Fibroblast of lung (primary cell): ENCODE measurements at regions not wholly inside any gene's neighbourhood (a gene's known extent, or its start where the extent isn't known, plus 50 kb on each side); places are given as distances from the start of the nearest gene placed in this dataset.

Experiments used
- DNase-seq, 2 donors: peaks; one replicate each; pipeline versions ENCODE4 v3.0.0 to v3.0.0-alpha.2; 2010; ENCODE audit warnings: low read depth in 2 of 2
- H2AFZ ChIP-seq: 2 replicates; pipeline ENCODE4 v1.5.1; 2012; ENCODE audit warnings: low read length, control low read depth, inconsistent platforms
- H3K27ac ChIP-seq: 2 replicates; pipeline ENCODE4 v1.5.1; 2011; ENCODE audit warnings: low read length, control low read depth; ENCODE audit not compliant: insufficient read depth
- H3K27me3 ChIP-seq: 2 replicates; pipeline ENCODE4 v1.5.1; 2011; ENCODE audit warnings: mild to moderate bottlenecking, low read length; ENCODE audit not compliant: control insufficient read depth, insufficient read depth
- H3K36me3 ChIP-seq: 2 replicates; pipeline ENCODE4 v1.5.1; 2011; ENCODE audit warnings: low read length; ENCODE audit not compliant: control insufficient read depth, insufficient read depth
- H3K4me1 ChIP-seq: 2 replicates; pipeline ENCODE4 v1.5.1; 2011; ENCODE audit warnings: low read length; ENCODE audit not compliant: control insufficient read depth, insufficient read depth; ENCODE audit errors: extremely low read depth
- H3K4me2 ChIP-seq: 2 replicates; pipeline ENCODE4 v1.5.1; 2011; ENCODE audit warnings: low read length, control low read depth; ENCODE audit not compliant: insufficient read depth; ENCODE audit errors: extremely low read depth
- H3K4me3 ChIP-seq, 4 experiments: fragments of 200-600 bp in 1 of 4; sonication (generic) in 1 of 4; replicated peaks in 1 of 4; 2 replicates each; pipeline ENCODE4 v1.5.1; 2011 to 2016; ENCODE audit warnings: low read length in 4 of 4, low read depth in 3 of 4, mild to moderate bottlenecking in 3 of 4, control low read depth in 2 of 4, inconsistent platforms in 1 of 4, mixed read lengths in 1 of 4; ENCODE audit not compliant: insufficient read depth in 1 of 4; ENCODE audit errors: control extremely low read depth in 1 of 4
- H3K79me2 ChIP-seq: 2 replicates; pipeline ENCODE4 v1.5.1; 2012; ENCODE audit warnings: mild to moderate bottlenecking, low read length, inconsistent platforms; ENCODE audit not compliant: control insufficient read depth, insufficient read depth
- H3K9ac ChIP-seq: 2 replicates; pipeline ENCODE4 v1.5.1; 2011; ENCODE audit warnings: mild to moderate bottlenecking, low read length, control low read depth; ENCODE audit not compliant: insufficient read depth
- H3K9me3 ChIP-seq: 2 replicates; pipeline ENCODE4 v1.5.1; 2012; ENCODE audit warnings: low read depth, low read length; ENCODE audit not compliant: control insufficient read depth, insufficient read depth
- H4K20me1 ChIP-seq: 2 replicates; pipeline ENCODE4 v1.5.1; 2011; ENCODE audit warnings: low read length; ENCODE audit not compliant: control insufficient read depth, insufficient read depth; ENCODE audit errors: extremely low read depth
- EZH2 ChIP-seq: IDR thresholded peaks from 2 replicates; pipeline ENCODE4 v1.5.1; 2012; ENCODE audit warnings: low read length, control low read depth, mild to moderate bottlenecking; ENCODE audit errors: missing control alignments
- TF ChIP-seq, protein P1 (sequence below), 2 donors: IDR thresholded peaks in 1 of 2; conservative IDR thresholded peaks in 1 of 2; 1 replicate in 1 of 2; 2 replicates in 1 of 2; pipeline ENCODE4 v1.5.1; 2011 to 2012; ENCODE audit warnings: low read length in 2 of 2, control low read depth in 1 of 2, inconsistent platforms in 1 of 2, low read depth in 1 of 2, mild to moderate bottlenecking in 1 of 2

- Histone ChIP-seq H3K4me1 (no peaks in the 10 kb centered on the region), H4K20me1 (no peaks in the 10 kb centered on the region), H3K27me3 (no peaks in the 10 kb centered on the region), H3K9ac (no peak overlapping the region), H3K36me3 (no peaks in the 10 kb centered on the region), H3K4me3 (no peak overlapping the region), H3K4me2 (no peak overlapping the region), H3K9me3 (no peaks in the 10 kb centered on the region), H2AFZ (no peak overlapping the region), H3K79me2 (no peaks in the 10 kb centered on the region), H3K27ac (no peak overlapping the region)
- TF ChIP-seq, protein P1, sequence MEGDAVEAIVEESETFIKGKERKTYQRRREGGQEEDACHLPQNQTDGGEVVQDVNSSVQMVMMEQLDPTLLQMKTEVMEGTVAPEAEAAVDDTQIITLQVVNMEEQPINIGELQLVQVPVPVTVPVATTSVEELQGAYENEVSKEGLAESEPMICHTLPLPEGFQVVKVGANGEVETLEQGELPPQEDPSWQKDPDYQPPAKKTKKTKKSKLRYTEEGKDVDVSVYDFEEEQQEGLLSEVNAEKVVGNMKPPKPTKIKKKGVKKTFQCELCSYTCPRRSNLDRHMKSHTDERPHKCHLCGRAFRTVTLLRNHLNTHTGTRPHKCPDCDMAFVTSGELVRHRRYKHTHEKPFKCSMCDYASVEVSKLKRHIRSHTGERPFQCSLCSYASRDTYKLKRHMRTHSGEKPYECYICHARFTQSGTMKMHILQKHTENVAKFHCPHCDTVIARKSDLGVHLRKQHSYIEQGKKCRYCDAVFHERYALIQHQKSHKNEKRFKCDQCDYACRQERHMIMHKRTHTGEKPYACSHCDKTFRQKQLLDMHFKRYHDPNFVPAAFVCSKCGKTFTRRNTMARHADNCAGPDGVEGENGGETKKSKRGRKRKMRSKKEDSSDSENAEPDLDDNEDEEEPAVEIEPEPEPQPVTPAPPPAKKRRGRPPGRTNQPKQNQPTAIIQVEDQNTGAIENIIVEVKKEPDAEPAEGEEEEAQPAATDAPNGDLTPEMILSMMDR (conservative IDR thresholded peaks at IDR 0.05 in 1 of 2, IDR thresholded peaks at IDR 0.05 in 1 of 2; ENCODE audit: low read depth in 1 of 2, low read length in 2 of 2), result no peak
- TF ChIP-seq EZH2, result no peak
- DNase-seq, result no peak
These were observed 168.6 kb upstream of the CSF3R start for GRCh38 chr1:36651176-36651910.

- DNase-seq, result peak; percentile 17 to 25
- H3K4me3 ChIP-seq, result no peak overlapping the region
- no peaks in the 10 kb centered on the region for H3K79me2 ChIP-seq
- no peak overlapping the region for H3K27ac ChIP-seq
- no peaks in the 10 kb centered on the region for H3K27me3 ChIP-seq
- H3K9me3 ChIP-seq, result no peaks in the 10 kb centered on the region
- H3K4me2 ChIP-seq, result no peak overlapping the region
- no peak for TF ChIP-seq EZH2
- TF ChIP-seq, protein P1 (conservative IDR thresholded peaks at IDR 0.05 in 1 of 2, IDR thresholded peaks at IDR 0.05 in 1 of 2; ENCODE audit: low read depth in 1 of 2, low read length in 2 of 2), result peak; percentile 86 to 94
- no peak overlapping the region for H2AFZ ChIP-seq
- H3K9ac ChIP-seq, result no peak overlapping the region
- H3K4me1 ChIP-seq, result no peaks in the 10 kb centered on the region
- no peaks in the 10 kb centered on the region for H3K36me3 ChIP-seq
- no peaks in the 10 kb centered on the region for H4K20me1 ChIP-seq
These were observed 167.7 kb upstream of the CSF3R start for GRCh38 chr1:36650200-36651065.

DNA sequence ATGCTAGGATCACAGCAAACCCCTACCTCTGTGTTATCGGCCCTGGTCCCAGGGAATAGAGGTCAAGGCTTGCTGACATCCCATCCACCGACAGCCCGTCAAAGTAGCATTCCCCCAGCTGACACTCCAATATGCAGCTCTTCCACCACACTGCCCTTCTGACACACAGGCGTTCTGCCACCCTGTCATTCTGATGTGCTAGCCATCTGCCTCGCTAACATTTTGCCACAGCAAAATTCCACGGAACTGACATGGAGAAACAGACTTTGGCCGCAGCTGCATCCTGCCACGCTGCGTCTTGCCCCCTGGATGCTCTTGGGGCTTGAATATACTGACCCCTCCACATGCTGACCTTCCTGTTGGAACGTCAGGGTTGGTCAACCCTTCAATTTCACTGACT lies 163.2 kb upstream of the CSF3R start:
- Histone ChIP-seq H3K9me3 (no peaks in the 10 kb centered on the region), H2AFZ (no peak overlapping the region), H3K27me3 (no peaks in the 10 kb centered on the region), H3K4me1 (no peaks in the 10 kb centered on the region), H3K4me2 (no peak overlapping the region), H3K27ac (no peak overlapping the region), H3K9ac (no peak overlapping the region), H4K20me1 (no peaks in the 10 kb centered on the region), H3K79me2 (no peaks in the 10 kb centered on the region), H3K36me3 (no peaks in the 10 kb centered on the region), H3K4me3 (no peak overlapping the region)
- DNase-seq, result no peak
- TF ChIP-seq EZH2, result no peak
- TF ChIP-seq, protein P1 (conservative IDR thresholded peaks at IDR 0.05 in 1 of 2, IDR thresholded peaks at IDR 0.05 in 1 of 2; ENCODE audit: low read depth in 1 of 2, low read length in 2 of 2), result no peak
